ENCODE measurements at regions not wholly inside any gene's neighbourhood (a gene's known extent, or its start where the extent isn't known, plus 50 kb on each side); places are given as distances from the start of the nearest gene placed in this dataset.

DNA sequence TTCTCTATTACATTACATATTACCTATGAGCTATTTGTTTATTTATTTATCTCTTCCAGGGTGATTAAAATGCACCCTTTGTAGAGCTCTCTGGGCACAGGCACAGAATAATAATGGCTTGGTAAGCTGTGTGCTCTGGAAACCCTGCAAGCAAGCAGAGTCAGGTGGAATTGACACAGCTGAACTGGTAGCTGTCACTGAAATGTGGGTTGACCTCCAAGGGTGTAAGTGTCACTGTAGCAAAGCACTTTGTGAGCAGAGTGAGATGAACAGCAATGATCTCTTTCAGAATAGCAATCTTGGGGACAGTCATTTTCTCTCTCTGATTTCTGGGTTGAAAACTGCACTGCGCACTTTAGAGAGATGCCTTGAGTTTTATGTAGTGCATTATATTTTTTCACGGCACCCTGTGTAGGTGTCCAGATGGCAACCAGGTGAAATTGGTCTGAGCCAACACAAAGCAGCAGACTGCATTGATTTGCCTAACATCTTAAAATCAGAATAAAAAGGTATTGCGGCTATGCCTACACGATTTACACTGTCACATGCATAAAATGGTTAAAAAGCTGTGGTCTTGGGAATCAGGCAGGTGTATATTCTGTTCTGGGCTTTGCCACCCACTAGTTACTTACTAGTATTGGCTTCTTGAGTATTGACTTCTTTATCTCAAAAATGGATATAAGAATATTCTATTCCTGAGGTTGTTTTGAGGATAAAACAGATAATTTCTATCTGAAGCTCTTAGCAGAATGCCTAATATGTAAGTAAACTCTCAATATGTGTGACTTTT is 450.3 kb downstream of the RAPGEF2 start (continued):
- TF ChIP-seq, protein P1, sequence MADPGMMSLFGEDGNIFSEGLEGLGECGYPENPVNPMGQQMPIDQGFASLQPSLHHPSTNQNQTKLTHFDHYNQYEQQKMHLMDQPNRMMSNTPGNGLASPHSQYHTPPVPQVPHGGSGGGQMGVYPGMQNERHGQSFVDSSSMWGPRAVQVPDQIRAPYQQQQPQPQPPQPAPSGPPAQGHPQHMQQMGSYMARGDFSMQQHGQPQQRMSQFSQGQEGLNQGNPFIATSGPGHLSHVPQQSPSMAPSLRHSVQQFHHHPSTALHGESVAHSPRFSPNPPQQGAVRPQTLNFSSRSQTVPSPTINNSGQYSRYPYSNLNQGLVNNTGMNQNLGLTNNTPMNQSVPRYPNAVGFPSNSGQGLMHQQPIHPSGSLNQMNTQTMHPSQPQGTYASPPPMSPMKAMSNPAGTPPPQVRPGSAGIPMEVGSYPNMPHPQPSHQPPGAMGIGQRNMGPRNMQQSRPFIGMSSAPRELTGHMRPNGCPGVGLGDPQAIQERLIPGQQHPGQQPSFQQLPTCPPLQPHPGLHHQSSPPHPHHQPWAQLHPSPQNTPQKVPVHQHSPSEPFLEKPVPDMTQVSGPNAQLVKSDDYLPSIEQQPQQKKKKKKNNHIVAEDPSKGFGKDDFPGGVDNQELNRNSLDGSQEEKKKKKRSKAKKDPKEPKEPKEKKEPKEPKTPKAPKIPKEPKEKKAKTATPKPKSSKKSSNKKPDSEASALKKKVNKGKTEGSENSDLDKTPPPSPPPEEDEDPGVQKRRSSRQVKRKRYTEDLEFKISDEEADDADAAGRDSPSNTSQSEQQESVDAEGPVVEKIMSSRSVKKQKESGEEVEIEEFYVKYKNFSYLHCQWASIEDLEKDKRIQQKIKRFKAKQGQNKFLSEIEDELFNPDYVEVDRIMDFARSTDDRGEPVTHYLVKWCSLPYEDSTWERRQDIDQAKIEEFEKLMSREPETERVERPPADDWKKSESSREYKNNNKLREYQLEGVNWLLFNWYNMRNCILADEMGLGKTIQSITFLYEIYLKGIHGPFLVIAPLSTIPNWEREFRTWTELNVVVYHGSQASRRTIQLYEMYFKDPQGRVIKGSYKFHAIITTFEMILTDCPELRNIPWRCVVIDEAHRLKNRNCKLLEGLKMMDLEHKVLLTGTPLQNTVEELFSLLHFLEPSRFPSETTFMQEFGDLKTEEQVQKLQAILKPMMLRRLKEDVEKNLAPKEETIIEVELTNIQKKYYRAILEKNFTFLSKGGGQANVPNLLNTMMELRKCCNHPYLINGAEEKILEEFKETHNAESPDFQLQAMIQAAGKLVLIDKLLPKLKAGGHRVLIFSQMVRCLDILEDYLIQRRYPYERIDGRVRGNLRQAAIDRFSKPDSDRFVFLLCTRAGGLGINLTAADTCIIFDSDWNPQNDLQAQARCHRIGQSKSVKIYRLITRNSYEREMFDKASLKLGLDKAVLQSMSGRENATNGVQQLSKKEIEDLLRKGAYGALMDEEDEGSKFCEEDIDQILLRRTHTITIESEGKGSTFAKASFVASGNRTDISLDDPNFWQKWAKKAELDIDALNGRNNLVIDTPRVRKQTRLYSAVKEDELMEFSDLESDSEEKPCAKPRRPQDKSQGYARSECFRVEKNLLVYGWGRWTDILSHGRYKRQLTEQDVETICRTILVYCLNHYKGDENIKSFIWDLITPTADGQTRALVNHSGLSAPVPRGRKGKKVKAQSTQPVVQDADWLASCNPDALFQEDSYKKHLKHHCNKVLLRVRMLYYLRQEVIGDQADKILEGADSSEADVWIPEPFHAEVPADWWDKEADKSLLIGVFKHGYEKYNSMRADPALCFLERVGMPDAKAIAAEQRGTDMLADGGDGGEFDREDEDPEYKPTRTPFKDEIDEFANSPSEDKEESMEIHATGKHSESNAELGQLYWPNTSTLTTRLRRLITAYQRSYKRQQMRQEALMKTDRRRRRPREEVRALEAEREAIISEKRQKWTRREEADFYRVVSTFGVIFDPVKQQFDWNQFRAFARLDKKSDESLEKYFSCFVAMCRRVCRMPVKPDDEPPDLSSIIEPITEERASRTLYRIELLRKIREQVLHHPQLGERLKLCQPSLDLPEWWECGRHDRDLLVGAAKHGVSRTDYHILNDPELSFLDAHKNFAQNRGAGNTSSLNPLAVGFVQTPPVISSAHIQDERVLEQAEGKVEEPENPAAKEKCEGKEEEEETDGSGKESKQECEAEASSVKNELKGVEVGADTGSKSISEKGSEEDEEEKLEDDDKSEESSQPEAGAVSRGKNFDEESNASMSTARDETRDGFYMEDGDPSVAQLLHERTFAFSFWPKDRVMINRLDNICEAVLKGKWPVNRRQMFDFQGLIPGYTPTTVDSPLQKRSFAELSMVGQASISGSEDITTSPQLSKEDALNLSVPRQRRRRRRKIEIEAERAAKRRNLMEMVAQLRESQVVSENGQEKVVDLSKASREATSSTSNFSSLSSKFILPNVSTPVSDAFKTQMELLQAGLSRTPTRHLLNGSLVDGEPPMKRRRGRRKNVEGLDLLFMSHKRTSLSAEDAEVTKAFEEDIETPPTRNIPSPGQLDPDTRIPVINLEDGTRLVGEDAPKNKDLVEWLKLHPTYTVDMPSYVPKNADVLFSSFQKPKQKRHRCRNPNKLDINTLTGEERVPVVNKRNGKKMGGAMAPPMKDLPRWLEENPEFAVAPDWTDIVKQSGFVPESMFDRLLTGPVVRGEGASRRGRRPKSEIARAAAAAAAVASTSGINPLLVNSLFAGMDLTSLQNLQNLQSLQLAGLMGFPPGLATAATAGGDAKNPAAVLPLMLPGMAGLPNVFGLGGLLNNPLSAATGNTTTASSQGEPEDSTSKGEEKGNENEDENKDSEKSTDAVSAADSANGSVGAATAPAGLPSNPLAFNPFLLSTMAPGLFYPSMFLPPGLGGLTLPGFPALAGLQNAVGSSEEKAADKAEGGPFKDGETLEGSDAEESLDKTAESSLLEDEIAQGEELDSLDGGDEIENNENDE (IDR thresholded peaks at IDR 0.05; ENCODE audit: insufficient replicate concordance, low read length), result no peak
- no peak for TF ChIP-seq SIN3A (conservative IDR thresholded peaks at IDR 0.05 in 1 of 2, IDR thresholded peaks at IDR 0.05 in 1 of 2; ENCODE audit: low read depth in 1 of 2, low read length in 2 of 2)
- no peak for TF ChIP-seq TAF1 (IDR thresholded peaks at IDR 0.05; ENCODE audit: low read depth, low read length)
- TF ChIP-seq KDM1A (IDR thresholded peaks at IDR 0.05; ENCODE audit: borderline replicate concordance, low read length), result no peak
- no peak for TF ChIP-seq CHD1 (IDR thresholded peaks at IDR 0.05; ENCODE audit: low read depth, low read length)

Data from H1 (cell line).